ENCODE measurements at regions not wholly inside any gene's neighbourhood (a gene's known extent, or its start where the extent isn't known, plus 50 kb on each side); places are given as distances from the start of the nearest gene placed in this dataset.
"Not testable (repeated sequence)": the region's sequence is repeated elsewhere in the genome, so short reads cannot be mapped to it uniquely, and the experiment has no call there.

- DNase-seq (ENCODE audit: low spot score): no peak
- ATAC-seq: no peak
Observed at GRCh38 chr18:22694954-22695353, 238.2 kb upstream of the RBBP8 start.

GRCh38 chr18:22695674-22696073 lies 237.5 kb upstream of the RBBP8 start:
- no peak for DNase-seq (ENCODE audit: low spot score)
- no peak for ATAC-seq

- no peak for ATAC-seq
- no peak for DNase-seq (ENCODE audit: low spot score)
Observed at GRCh38 chr18:22697561-22697960, 235.6 kb upstream of the RBBP8 start.

GRCh38 chr18:22698711-22699110 lies 234.4 kb upstream of the RBBP8 start:
- no peak for ATAC-seq

GRCh38 chr18:22699629-22700028 lies 233.5 kb upstream of the RBBP8 start:
- ATAC-seq: no peak
- DNase-seq (ENCODE audit: low spot score): no peak

More at GRCh38 chr18:22698711-22699110, 234.4 kb upstream of the RBBP8 start:
- DNase-seq (ENCODE audit: low spot score): no peak

GRCh38 chr18:22700920-22701319 lies 232.2 kb upstream of the RBBP8 start:
- ATAC-seq: no peak
- DNase-seq (ENCODE audit: low spot score): no peak

- DNase-seq (ENCODE audit: low spot score) (no peak), ATAC-seq (no peak)
Observed at GRCh38 chr18:22701326-22701725, 231.8 kb upstream of the RBBP8 start.

GRCh38 chr18:22701795-22702194 lies 231.3 kb upstream of the RBBP8 start:
- DNase-seq (ENCODE audit: low spot score) (no peak), ATAC-seq (no peak)

GRCh38 chr18:22702806-22703205 lies 230.3 kb upstream of the RBBP8 start:
- DNase-seq (ENCODE audit: low spot score) (no peak), ATAC-seq (no peak)

GRCh38 chr18:22703883-22704585 lies 229.1 kb upstream of the RBBP8 start:
- ATAC-seq (peak; percentile 96), DNase-seq (ENCODE audit: low spot score) (no peak)

- no peak for ATAC-seq
Observed at GRCh38 chr18:22704586-22704918, 228.6 kb upstream of the RBBP8 start.

GRCh38 chr18:22705328-22705727 lies 227.8 kb upstream of the RBBP8 start:
- no peak for DNase-seq (ENCODE audit: low spot score)
- ATAC-seq: no peak

More at GRCh38 chr18:22704586-22704918, 228.6 kb upstream of the RBBP8 start:
- no peak for DNase-seq (ENCODE audit: low spot score)

- not testable (repeated sequence) for ATAC-seq; DNase-seq (ENCODE audit: low spot score)
Observed at GRCh38 chr18:22706025-22706424, 227.1 kb upstream of the RBBP8 start.

- no peak for DNase-seq (ENCODE audit: low spot score)
- no peak for ATAC-seq
Observed at GRCh38 chr18:22709288-22710060, 223.7 kb upstream of the RBBP8 start.

GRCh38 chr18:22710673-22711191 lies 222.4 kb upstream of the RBBP8 start:
- ATAC-seq: no peak
- no peak for DNase-seq (ENCODE audit: low spot score)

- ATAC-seq (peak; percentile 84), DNase-seq (ENCODE audit: low spot score) (peak; percentile 58)
Observed at GRCh38 chr18:22711192-22711685, 221.9 kb upstream of the RBBP8 start.

GRCh38 chr18:22713511-22713910 lies 219.6 kb upstream of the RBBP8 start:
- ATAC-seq: no peak
- DNase-seq (ENCODE audit: low spot score): no peak

- ATAC-seq; DNase-seq (ENCODE audit: low spot score): not testable (repeated sequence)
Observed at GRCh38 chr18:22717536-22717935, 215.6 kb upstream of the RBBP8 start.

- no peak for ATAC-seq
Observed at GRCh38 chr18:22723221-22723620, 209.9 kb upstream of the RBBP8 start.

GRCh38 chr18:22723773-22724172 lies 209.4 kb upstream of the RBBP8 start:
- ATAC-seq (no peak), DNase-seq (ENCODE audit: low spot score) (no peak)

More at GRCh38 chr18:22723221-22723620, 209.9 kb upstream of the RBBP8 start:
- no peak for DNase-seq (ENCODE audit: low spot score)

- ATAC-seq (no peak), DNase-seq (ENCODE audit: low spot score) (no peak)
Observed at GRCh38 chr18:22726469-22726868, 206.7 kb upstream of the RBBP8 start.

GRCh38 chr18:22728016-22728415 lies 205.1 kb upstream of the RBBP8 start:
- DNase-seq (ENCODE audit: low spot score) (no peak), ATAC-seq (peak; percentile 63)
